H1 (cell line): ENCODE measurements at regions not wholly inside any gene's neighbourhood (a gene's known extent, or its start where the extent isn't known, plus 50 kb on each side); places are given as distances from the start of the nearest gene placed in this dataset.

ENCODE experiments used
- CTCF ChIA-PET: fragments of 300-600 bp; sonication (Branson Sonifier 250); formaldehyde crosslinking; loops from one replicate; lab custom pipeline; 2021; ENCODE audit not compliant: partially characterized antibody; lab: Charles Lee
- POLR2A ChIA-PET: fragments of 300-600 bp; sonication (Branson Sonifier 250); formaldehyde crosslinking; loops from one replicate; lab custom pipeline; 2021; ENCODE audit warnings: inconsistent platforms; ENCODE audit not compliant: partially characterized antibody; lab: Charles Lee
- DNase-seq, 2 experiments: peaks; one replicate each; pipeline versions ENCODE4 v3.0.0 to v3.0.0-alpha.2; 2010 to 2022; ENCODE audit warnings: low spot score in 2 of 2, low read depth in 1 of 2, mixed read lengths in 1 of 2
- FAIRE-seq: peaks from 2 replicates; lab custom pipeline; 2011; peaks lifted over from hg19 to GRCh38; lab: Jason Lieb, UNC
- H2AFZ ChIP-seq: 2 replicates; pipeline ENCODE4 v1.8.1; 2012; ENCODE audit warnings: low read length, inconsistent platforms
- H2AK5ac ChIP-seq: 2 replicates; pipeline ENCODE4 v1.6.1; 2013; ENCODE audit warnings: low read depth, low read length
- H2BK120ac ChIP-seq: replicated peaks from 2 replicates; pipeline ENCODE3; 2013; ENCODE audit warnings: low read depth, low read length, inconsistent platforms
- H2BK12ac ChIP-seq: 2 replicates; pipeline ENCODE4 v1.6.1; 2013; ENCODE audit warnings: low read depth, low read length
- H2BK15ac ChIP-seq: 2 replicates; pipeline ENCODE4 v1.6.1; 2013; ENCODE audit warnings: low read length
- H2BK20ac ChIP-seq: 2 replicates; pipeline ENCODE4 v1.6.1; 2013; ENCODE audit warnings: low read length
- H2BK5ac ChIP-seq: 2 replicates; pipeline ENCODE4 v1.6.1; 2013; ENCODE audit warnings: low read depth, low read length
- H3K14ac ChIP-seq: 2 replicates; pipeline ENCODE4 v1.6.1; 2013; ENCODE audit warnings: inconsistent platforms; ENCODE audit not compliant: insufficient read length
- H3K18ac ChIP-seq: 2 replicates; pipeline ENCODE4 v1.6.1; 2013; ENCODE audit warnings: low read length; ENCODE audit errors: extremely low read depth
- H3K23ac ChIP-seq: 2 replicates; pipeline ENCODE4 v1.6.1; 2013; ENCODE audit warnings: inconsistent platforms; ENCODE audit not compliant: insufficient read length
- H3K23me2 ChIP-seq: 2 replicates; pipeline ENCODE4 v1.6.1; 2013; ENCODE audit warnings: low read depth, low read length
- H3K27ac ChIP-seq: 2 replicates; pipeline ENCODE4 v1.6.1; 2011; ENCODE audit warnings: low read depth, low read length, inconsistent platforms
- H3K27me3 ChIP-seq, 4 experiments: replicated peaks in 1 of 4; 1 replicate in 1 of 4; 2 replicates in 3 of 4; pipeline versions ENCODE4 v1.6.1 to v1.8.1; 2011 to 2013; ENCODE audit warnings: low read length in 3 of 4, mild to moderate bottlenecking in 3 of 4, inconsistent platforms in 2 of 4, mixed read lengths in 2 of 4, moderate library complexity in 1 of 4; ENCODE audit not compliant: control insufficient read depth in 3 of 4, insufficient read depth in 3 of 4; ENCODE audit errors: extremely low read depth in 1 of 4
- H3K36me3 ChIP-seq, 4 experiments: 2 replicates each; pipeline versions ENCODE4 v1.6.1 to v1.8.1; 2011 to 2013; ENCODE audit warnings: mild to moderate bottlenecking in 4 of 4, low read length in 3 of 4, moderate library complexity in 2 of 4, control low read depth in 1 of 4, inconsistent platforms in 1 of 4; ENCODE audit not compliant: insufficient read depth in 4 of 4, control insufficient read depth in 2 of 4
- H3K4ac ChIP-seq: replicated peaks from 2 replicates; pipeline ENCODE3; 2013; ENCODE audit warnings: low read length, low read depth, mixed read lengths, inconsistent platforms; ENCODE audit not compliant: insufficient read length
- H3K4me1 ChIP-seq, 4 experiments: replicated peaks in 1 of 4; 1 replicate in 1 of 4; 2 replicates in 3 of 4; pipeline versions ENCODE4 v1.6.1 to v1.8.1; 2011 to 2013; ENCODE audit warnings: low read length in 3 of 4, inconsistent platforms in 2 of 4, mixed read lengths in 1 of 4; ENCODE audit not compliant: insufficient read depth in 4 of 4, control insufficient read depth in 3 of 4
- H3K4me2 ChIP-seq, 2 experiments: 2 replicates each; pipeline versions ENCODE4 v1.6.1 to v1.8.1; 2011 to 2013; ENCODE audit warnings: low read depth in 2 of 2, low read length in 2 of 2, control low read depth in 1 of 2, inconsistent platforms in 1 of 2, mild to moderate bottlenecking in 1 of 2; ENCODE audit not compliant: insufficient read depth in 1 of 2
- H3K4me3 ChIP-seq, 4 experiments: fragments of 200-600, 300-600 bp in 1 of 4; sonication (generic), shearing (Covaris generic), sonication (Bioruptor Twin) in 1 of 4; 2 replicates each; pipeline versions ENCODE4 v1.5.1 to v1.8.1; 2011 to 2016; ENCODE audit warnings: low read length in 4 of 4, low read depth in 3 of 4, control low read depth in 2 of 4, inconsistent platforms in 2 of 4, mild to moderate bottlenecking in 2 of 4, mixed read lengths in 1 of 4, moderate library complexity in 1 of 4; ENCODE audit not compliant: insufficient read depth in 2 of 4; ENCODE audit errors: extremely low read depth in 1 of 4
- H3K56ac ChIP-seq: replicated peaks from 2 replicates; pipeline ENCODE3; 2013; ENCODE audit warnings: low read depth, mild to moderate bottlenecking, mixed read lengths, low read length, inconsistent platforms; ENCODE audit not compliant: insufficient read length
- H3K79me1 ChIP-seq: 2 replicates; pipeline ENCODE4 v1.6.1; 2013; ENCODE audit warnings: low read depth, low read length, control low read depth
- H3K79me2 ChIP-seq, 2 experiments: 2 replicates each; pipeline versions ENCODE4 v1.6.1 to v1.8.1; 2012 to 2013; ENCODE audit warnings: low read length in 2 of 2, mild to moderate bottlenecking in 2 of 2, inconsistent platforms in 1 of 2; ENCODE audit not compliant: insufficient read depth in 2 of 2, control insufficient read depth in 1 of 2
- H3K9ac ChIP-seq, 4 experiments: replicated peaks in 1 of 4; 1 replicate in 1 of 4; 2 replicates in 3 of 4; pipeline versions ENCODE4 v1.6.1 to v1.8.1; 2011 to 2013; ENCODE audit warnings: low read depth in 3 of 4, low read length in 3 of 4, control low read depth in 2 of 4, mild to moderate bottlenecking in 2 of 4, moderate library complexity in 2 of 4, inconsistent platforms in 1 of 4; ENCODE audit errors: extremely low read depth in 1 of 4
- H3K9me3 ChIP-seq, 2 experiments: 2 replicates each; pipeline versions ENCODE4 v1.6.1 to v1.8.1; 2012 to 2013; ENCODE audit warnings: mild to moderate bottlenecking in 2 of 2, moderate library complexity in 2 of 2, control low read depth in 1 of 2, inconsistent platforms in 1 of 2, low read depth in 1 of 2, low read length in 1 of 2, mixed read lengths in 1 of 2; ENCODE audit not compliant: insufficient read depth in 2 of 2
- H4K20me1 ChIP-seq, 2 experiments: replicated peaks in 1 of 2; 2 replicates each; pipeline versions ENCODE3 to v1.8.1; 2011 to 2013; ENCODE audit warnings: inconsistent platforms in 2 of 2, low read length in 2 of 2, mild to moderate bottlenecking in 1 of 2; ENCODE audit not compliant: insufficient read depth in 2 of 2, control insufficient read depth in 1 of 2
- H4K5ac ChIP-seq: 2 replicates; pipeline ENCODE4 v1.6.1; 2013; ENCODE audit warnings: low read length, low read depth, mixed read lengths, inconsistent platforms; ENCODE audit not compliant: insufficient read length
- H4K8ac ChIP-seq: 2 replicates; pipeline ENCODE4 v1.8.0; 2013; ENCODE audit warnings: mild to moderate bottlenecking, moderate library complexity, low read length, inconsistent platforms; ENCODE audit not compliant: insufficient read depth; ENCODE audit errors: extremely low read depth
- H4K91ac ChIP-seq: replicated peaks from 2 replicates; pipeline ENCODE3; 2013; ENCODE audit warnings: low read length, mixed read lengths, inconsistent platforms; ENCODE audit not compliant: insufficient read length
- BRCA1 ChIP-seq: IDR thresholded peaks from 2 replicates; pipeline ENCODE4 v1.6.1; 2012; ENCODE audit warnings: low read depth, low read length, improper control_type of control experiment
- GABPA ChIP-seq: IDR thresholded peaks from 2 replicates; pipeline ENCODE4 v1.6.1; 2011; ENCODE audit warnings: mild to moderate bottlenecking, low read length, moderate library complexity, borderline replicate concordance; ENCODE audit not compliant: insufficient read depth
- JUND ChIP-seq: IDR thresholded peaks from 2 replicates; pipeline ENCODE4 v1.6.1; 2011; ENCODE audit warnings: mild to moderate bottlenecking, improper control_type of control experiment, low read length
- RFX5 ChIP-seq: IDR thresholded peaks from 2 replicates; pipeline ENCODE4 v1.6.1; 2011; ENCODE audit warnings: low read depth, low read length, improper control_type of control experiment, borderline replicate concordance
- RNF2 ChIP-seq: fragments of 200-900, 300-1000 bp; sonication (generic); IDR thresholded peaks from 2 replicates; pipeline ENCODE4 v1.7.1; 2016; ENCODE audit warnings: borderline replicate concordance, low read depth, mild to moderate bottlenecking, antibody characterized with exemption, low read length; ENCODE audit not compliant: poor library complexity, severe bottlenecking; ENCODE audit errors: missing control alignments
- SAP30 ChIP-seq: fragments of 300-600 bp; sonication (generic); IDR thresholded peaks from 2 replicates; pipeline ENCODE4 v1.7.1; 2012; ENCODE audit warnings: low read length, moderate library complexity, mild to moderate bottlenecking, inconsistent platforms; ENCODE audit not compliant: insufficient read depth, insufficient replicate concordance
- SP4 ChIP-seq: IDR thresholded peaks from 2 replicates; pipeline ENCODE4 v1.6.1; 2012; ENCODE audit warnings: low read length, inconsistent platforms
- TBP ChIP-seq: IDR thresholded peaks from 2 replicates; pipeline ENCODE4 v1.6.1; 2011; ENCODE audit warnings: low read depth, low read length, improper control_type of control experiment
- YY1 ChIP-seq: IDR thresholded peaks from 2 replicates; pipeline ENCODE4 v1.6.1; 2011; ENCODE audit warnings: low read depth, mild to moderate bottlenecking, low read length
- ZNF274 ChIP-seq: IDR thresholded peaks from 2 replicates; pipeline ENCODE4 v1.7.0; 2012; ENCODE audit warnings: low read length, borderline replicate concordance; ENCODE audit errors: extremely low read depth
- WGBS, 2 experiments: shearing (Covaris generic) in 1 of 2; methylation state at CpG; one replicate each; pipeline versions ENCODE4 v1.1.6 to v1.1.7; 2013 to 2015; ENCODE audit warnings: low lambda C conversion rate in 2 of 2, mixed read lengths in 2 of 2, inconsistent platforms in 1 of 2, low coverage in 1 of 2, missing lambda C conversion rate in 1 of 2; ENCODE audit not compliant: insufficient replicate concordance in 2 of 2, insufficient coverage in 1 of 2, insufficient read length in 1 of 2; ENCODE audit errors: extremely low coverage in 1 of 2, missing lambda C conversion rate in 1 of 2; 5-methylcytosine and 5-hydroxymethylcytosine counted together
- TF ChIP-seq, protein P1 (sequence below): IDR thresholded peaks from 2 replicates; pipeline ENCODE4 v1.6.1; 2012; ENCODE audit warnings: inconsistent platforms

GRCh38 chr10:78957471-78958039 lies 111.2 kb upstream of the ZMIZ1 start:
- Histone ChIP-seq H3K23me2 (peaks cover 2% of the 10 kb centered on the region; the same call in 1 of the 2 replicates), H3K79me2 (no peaks in the 10 kb centered on the region), H3K9ac (no peak overlapping the region), H3K56ac (no peak overlapping the region), H4K5ac (no peak overlapping the region), H3K9me3 (no peaks in the 10 kb centered on the region), H4K20me1 (no peaks in the 10 kb centered on the region), H2BK120ac (no peak overlapping the region), H3K4ac (no peak overlapping the region), H3K27me3 (no peaks in the 10 kb centered on the region; a peak in 3 of 7 replicates), H2BK5ac (no peak overlapping the region), H2AFZ (no peak overlapping the region), H3K36me3 (no peaks in the 10 kb centered on the region), H4K8ac (no peak overlapping the region), H2BK12ac (no peak overlapping the region), H2AK5ac (no peak overlapping the region), H4K91ac (no peak overlapping the region), H2BK20ac (no peak overlapping the region), H3K4me2 (no peak overlapping the region), H3K18ac (no peak overlapping the region), H3K23ac (no peak overlapping the region), H3K4me3 (no peak overlapping the region), H3K14ac (no peak overlapping the region), H2BK15ac (no peak overlapping the region; the same call in 1 of the 2 replicates), H3K27ac (no peak overlapping the region), H3K4me1 (peaks cover 0 to 2% (median 0%) of the 10 kb centered on the region in 4 experiments; a peak in 1 of 7 replicates), H3K79me1 (no peaks in the 10 kb centered on the region)
- no peak for FAIRE-seq
- POLR2A ChIA-PET, result no interaction called here
- no peak for DNase-seq
- CTCF ChIA-PET, result interaction anchor here (0.9 to 1.3 kb wide), 4 partner anchors 9 to 697 kb away, joined by 3 to 6 read pairs (median 4); no protein-coding TSS in a partner anchor
- 80% methylated on average over 2 of the region's 2 CpGs; no CpG with 5 or more reads in 1 of the 2 experiments for WGBS, 2 experiments
- TF ChIP-seq, protein P1, sequence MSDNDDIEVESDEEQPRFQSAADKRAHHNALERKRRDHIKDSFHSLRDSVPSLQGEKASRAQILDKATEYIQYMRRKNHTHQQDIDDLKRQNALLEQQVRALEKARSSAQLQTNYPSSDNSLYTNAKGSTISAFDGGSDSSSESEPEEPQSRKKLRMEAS, result no peak
- no peak for TF ChIP-seq YY1
- TF ChIP-seq JUND, result no peak
- no peak for TF ChIP-seq BRCA1
- TF ChIP-seq SAP30, result no peak
- no peak for TF ChIP-seq RNF2
- TF ChIP-seq GABPA, result no peak
- no peak for TF ChIP-seq SP4
- TF ChIP-seq ZNF274, result no peak
- no peak for TF ChIP-seq RFX5
- no peak for TF ChIP-seq TBP
